ENCODE measurements at regions not wholly inside any gene's neighbourhood (a gene's known extent, or its start where the extent isn't known, plus 50 kb on each side); places are given as distances from the start of the nearest gene placed in this dataset.

GRCh38 chr10:32156031-32156495 lies 99.8 kb upstream of the KIF5B start:
- TF ChIP-seq CTCF (IDR thresholded peaks at IDR 0.05; ENCODE audit: insufficient read depth, missing control alignments) = no peak
- FAIRE-seq = no peak
- no peak for DNase-seq (ENCODE audit: insufficient read length, low spot score)

GRCh38 chr10:32155075-32155516 lies 98.9 kb upstream of the KIF5B start:
- FAIRE-seq (no peak), DNase-seq (ENCODE audit: insufficient read length, low spot score) (no peak)
- TF ChIP-seq CTCF (IDR thresholded peaks at IDR 0.05; ENCODE audit: insufficient read depth, missing control alignments) = no peak

GRCh38 chr10:32153931-32154330 lies 97.7 kb upstream of the KIF5B start:
- no peak for DNase-seq (ENCODE audit: insufficient read length, low spot score)
- no peak for FAIRE-seq
- no peak for TF ChIP-seq CTCF (IDR thresholded peaks at IDR 0.05; ENCODE audit: insufficient read depth, missing control alignments)

- TF ChIP-seq CTCF (IDR thresholded peaks at IDR 0.05; ENCODE audit: insufficient read depth, missing control alignments) = no peak
- DNase-seq (ENCODE audit: insufficient read length, low spot score) = no peak
- FAIRE-seq = no peak
These were observed 97.0 kb upstream of the KIF5B start for GRCh38 chr10:32153252-32153651.

- no peak for TF ChIP-seq CTCF (IDR thresholded peaks at IDR 0.05; ENCODE audit: insufficient read depth, missing control alignments)
- DNase-seq (ENCODE audit: insufficient read length, low spot score) (no peak), FAIRE-seq (no peak)
These were observed 95.6 kb upstream of the KIF5B start for GRCh38 chr10:32151871-32152270.

GRCh38 chr10:32150532-32151101 lies 94.4 kb upstream of the KIF5B start:
- FAIRE-seq (no peak), DNase-seq (ENCODE audit: insufficient read length, low spot score) (no peak)
- TF ChIP-seq CTCF (IDR thresholded peaks at IDR 0.05; ENCODE audit: insufficient read depth, missing control alignments) = no peak

GRCh38 chr10:32149252-32149955 lies 93.2 kb upstream of the KIF5B start:
- no peak for TF ChIP-seq CTCF (IDR thresholded peaks at IDR 0.05; ENCODE audit: insufficient read depth, missing control alignments)
- FAIRE-seq (no peak), DNase-seq (ENCODE audit: insufficient read length, low spot score) (no peak)
